Smooth muscle cell (in vitro differentiated cells): ENCODE measurements at regions not wholly inside any gene's neighbourhood (a gene's known extent, or its start where the extent isn't known, plus 50 kb on each side); places are given as distances from the start of the nearest gene placed in this dataset.

Source experiments
- DNase-seq: peaks from one replicate; lab custom pipeline; 2025; ENCODE audit not compliant: unreplicated experiment; lab: John Stamatoyannopoulos, UW
- H2AFZ ChIP-seq: fragments of 200-600 bp; sonication (generic); 2 replicates; pipeline ENCODE4 v1.6.0; 2016; ENCODE audit warnings: antibody characterized with exemption, low read depth, mild to moderate bottlenecking
- H3F3A ChIP-seq: fragments of 200-600 bp; sonication (generic); 2 replicates; pipeline ENCODE4 v1.6.0; 2017; ENCODE audit warnings: antibody characterized with exemption, low read depth
- H3K27ac ChIP-seq: fragments of 200-600 bp; sonication (generic); 2 replicates; pipeline ENCODE4 v1.5.1; 2016; ENCODE audit warnings: low read depth, mild to moderate bottlenecking
- H3K27me3 ChIP-seq: fragments of 200-600 bp; sonication (generic); 2 replicates; pipeline ENCODE4 v1.6.1; 2016; ENCODE audit warnings: low read depth, mild to moderate bottlenecking
- H3K36me3 ChIP-seq: fragments of 200-600 bp; sonication (generic); 2 replicates; pipeline ENCODE4 v1.5.1; 2016; ENCODE audit warnings: low read depth
- H3K4me1 ChIP-seq: fragments of 200-600 bp; sonication (generic); 2 replicates; pipeline ENCODE4 v1.5.1; 2016; ENCODE audit warnings: low read depth
- H3K4me2 ChIP-seq: fragments of 200-600 bp; sonication (generic); 2 replicates; pipeline ENCODE4 v1.6.0; 2016; ENCODE audit warnings: mild to moderate bottlenecking
- H3K4me3 ChIP-seq: fragments of 200-600 bp; sonication (generic); 2 replicates; pipeline ENCODE4 v1.5.1; 2016; ENCODE audit warnings: mild to moderate bottlenecking
- H3K79me2 ChIP-seq: fragments of 200-600 bp; sonication (generic); 2 replicates; pipeline ENCODE4 v1.6.0; 2016; ENCODE audit warnings: low read depth, mild to moderate bottlenecking
- H3K9ac ChIP-seq: fragments of 200-600 bp; sonication (generic); 2 replicates; pipeline ENCODE4 v1.6.0; 2016; ENCODE audit warnings: low read depth
- H3K9me3 ChIP-seq: fragments of 200-600 bp; sonication (generic); replicated peaks from 2 replicates; pipeline ENCODE4 v1.5.1; 2016; ENCODE audit warnings: low read depth
- H4K20me1 ChIP-seq: fragments of 200-600 bp; sonication (generic); 2 replicates; pipeline ENCODE4 v1.6.0; 2016; ENCODE audit warnings: low read depth
- WGBS: methylation state at CpG from one replicate; pipeline ENCODE4 v1.1.7; 2016; ENCODE audit warnings: low lambda C conversion rate; 5-methylcytosine and 5-hydroxymethylcytosine counted together
- TF ChIP-seq, protein P1 (sequence below): fragments of 200-600 bp; sonication (generic); IDR thresholded peaks from 2 replicates; pipeline ENCODE4 v1.5.1; 2017; ENCODE audit warnings: borderline replicate concordance, mild to moderate bottlenecking, antibody characterized with exemption; ENCODE audit not compliant: insufficient read depth, poor library complexity, severe bottlenecking

DNA sequence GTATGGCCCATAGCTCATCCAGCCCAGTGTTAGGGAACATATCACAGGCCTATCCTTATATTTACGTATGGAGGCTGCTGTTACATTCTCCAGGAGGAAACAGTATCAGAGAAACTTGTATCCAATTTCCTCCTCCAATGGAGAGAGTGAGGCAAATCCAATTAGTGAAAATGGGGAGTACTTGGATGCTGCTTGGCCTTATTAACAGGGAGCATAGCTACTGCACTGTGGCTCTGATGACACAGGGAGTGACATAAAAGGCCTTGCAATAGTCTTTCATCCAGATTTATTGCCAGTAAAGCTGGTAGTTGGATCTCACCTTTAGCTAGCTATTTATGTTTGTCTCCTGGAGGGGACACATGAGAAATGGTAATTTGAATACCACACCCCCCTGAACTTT, 313.2 kb upstream of the MTPN start:
- WGBS = 82% methylated on average over 1 of the region's 1 CpG
- no peaks in the 10 kb centered on the region for H3K9me3 ChIP-seq
- H2AFZ ChIP-seq = no peak overlapping the region
- H3K27ac ChIP-seq = no peak overlapping the region
- H3K27me3 ChIP-seq = peaks cover 36% of the 10 kb centered on the region
- no peaks in the 10 kb centered on the region for H3F3A ChIP-seq
- H3K4me3 ChIP-seq = no peak overlapping the region
- no peak overlapping the region for H3K4me2 ChIP-seq
- H3K9ac ChIP-seq = no peak overlapping the region
- DNase-seq = no peak
- H4K20me1 ChIP-seq = no peaks in the 10 kb centered on the region
- H3K36me3 ChIP-seq = no peaks in the 10 kb centered on the region
- TF ChIP-seq, protein P1, sequence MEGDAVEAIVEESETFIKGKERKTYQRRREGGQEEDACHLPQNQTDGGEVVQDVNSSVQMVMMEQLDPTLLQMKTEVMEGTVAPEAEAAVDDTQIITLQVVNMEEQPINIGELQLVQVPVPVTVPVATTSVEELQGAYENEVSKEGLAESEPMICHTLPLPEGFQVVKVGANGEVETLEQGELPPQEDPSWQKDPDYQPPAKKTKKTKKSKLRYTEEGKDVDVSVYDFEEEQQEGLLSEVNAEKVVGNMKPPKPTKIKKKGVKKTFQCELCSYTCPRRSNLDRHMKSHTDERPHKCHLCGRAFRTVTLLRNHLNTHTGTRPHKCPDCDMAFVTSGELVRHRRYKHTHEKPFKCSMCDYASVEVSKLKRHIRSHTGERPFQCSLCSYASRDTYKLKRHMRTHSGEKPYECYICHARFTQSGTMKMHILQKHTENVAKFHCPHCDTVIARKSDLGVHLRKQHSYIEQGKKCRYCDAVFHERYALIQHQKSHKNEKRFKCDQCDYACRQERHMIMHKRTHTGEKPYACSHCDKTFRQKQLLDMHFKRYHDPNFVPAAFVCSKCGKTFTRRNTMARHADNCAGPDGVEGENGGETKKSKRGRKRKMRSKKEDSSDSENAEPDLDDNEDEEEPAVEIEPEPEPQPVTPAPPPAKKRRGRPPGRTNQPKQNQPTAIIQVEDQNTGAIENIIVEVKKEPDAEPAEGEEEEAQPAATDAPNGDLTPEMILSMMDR = no peak
- H3K79me2 ChIP-seq = no peaks in the 10 kb centered on the region
- H3K4me1 ChIP-seq = no peaks in the 10 kb centered on the region

DNA sequence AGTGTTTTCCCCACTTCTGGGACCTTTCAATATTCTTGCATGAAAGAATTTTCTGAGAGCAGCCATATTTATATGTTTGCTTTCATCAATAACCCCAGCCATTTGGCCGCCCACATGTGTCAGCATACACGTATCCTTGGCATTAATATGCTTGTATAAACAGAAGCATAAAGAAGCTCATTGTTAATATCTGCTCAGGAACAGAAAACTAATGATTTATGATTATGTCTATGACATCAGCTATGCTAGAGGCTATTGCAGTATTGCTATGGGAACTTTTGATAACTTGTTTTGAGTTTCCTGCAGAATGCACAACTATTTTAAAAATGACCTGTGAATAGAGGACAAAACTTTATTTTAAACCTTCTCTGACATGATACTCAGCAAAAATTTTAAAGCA, 300.9 kb upstream of the MTPN start:
- Histone ChIP-seq H2AFZ (no peak overlapping the region), H3K27ac (no peak overlapping the region), H3K9ac (no peak overlapping the region), H3K36me3 (no peaks in the 10 kb centered on the region), H3K4me2 (no peak overlapping the region), H3K79me2 (no peaks in the 10 kb centered on the region), H3K4me1 (peaks cover 8% of the 10 kb centered on the region), H4K20me1 (no peaks in the 10 kb centered on the region), H3K4me3 (no peak overlapping the region), H3F3A (no peaks in the 10 kb centered on the region), H3K9me3 (no peaks in the 10 kb centered on the region), H3K27me3 (peaks cover 26% of the 10 kb centered on the region)
- TF ChIP-seq, protein P1 = no peak
- DNase-seq = no peak
- WGBS = 86% methylated on average over 2 of the region's 2 CpGs

DNA sequence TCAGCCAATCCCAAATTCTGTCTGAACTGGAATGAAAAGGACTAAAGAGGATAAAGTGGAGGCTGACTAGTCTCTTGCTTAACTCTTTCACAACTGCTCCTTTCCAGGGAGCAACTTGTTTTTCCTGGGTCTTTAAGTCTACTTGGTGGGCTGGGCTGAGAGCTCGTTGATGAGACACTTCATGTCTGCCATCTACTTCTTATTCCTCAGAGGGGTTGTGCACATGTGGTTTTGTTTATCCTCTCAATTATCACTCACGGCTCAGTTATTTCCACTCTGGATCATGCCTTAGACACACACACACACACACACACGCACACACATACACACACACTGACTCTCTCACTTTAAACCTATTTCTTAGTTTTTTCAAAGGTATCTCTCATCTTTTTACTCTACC, 298.6 kb upstream of the MTPN start:
- Histone ChIP-seq H3K9ac (no peak overlapping the region), H3K27me3 (peaks cover 15% of the 10 kb centered on the region), H3F3A (no peaks in the 10 kb centered on the region), H3K4me2 (no peak overlapping the region), H3K27ac (no peak overlapping the region), H3K4me1 (peaks cover 12% of the 10 kb centered on the region), H4K20me1 (no peaks in the 10 kb centered on the region), H3K4me3 (no peak overlapping the region), H3K9me3 (no peaks in the 10 kb centered on the region), H3K79me2 (no peaks in the 10 kb centered on the region), H2AFZ (no peak overlapping the region), H3K36me3 (no peaks in the 10 kb centered on the region)
- WGBS = 36% methylated on average over 3 of the region's 3 CpGs
- DNase-seq = no peak
- TF ChIP-seq, protein P1 = no peak

DNA sequence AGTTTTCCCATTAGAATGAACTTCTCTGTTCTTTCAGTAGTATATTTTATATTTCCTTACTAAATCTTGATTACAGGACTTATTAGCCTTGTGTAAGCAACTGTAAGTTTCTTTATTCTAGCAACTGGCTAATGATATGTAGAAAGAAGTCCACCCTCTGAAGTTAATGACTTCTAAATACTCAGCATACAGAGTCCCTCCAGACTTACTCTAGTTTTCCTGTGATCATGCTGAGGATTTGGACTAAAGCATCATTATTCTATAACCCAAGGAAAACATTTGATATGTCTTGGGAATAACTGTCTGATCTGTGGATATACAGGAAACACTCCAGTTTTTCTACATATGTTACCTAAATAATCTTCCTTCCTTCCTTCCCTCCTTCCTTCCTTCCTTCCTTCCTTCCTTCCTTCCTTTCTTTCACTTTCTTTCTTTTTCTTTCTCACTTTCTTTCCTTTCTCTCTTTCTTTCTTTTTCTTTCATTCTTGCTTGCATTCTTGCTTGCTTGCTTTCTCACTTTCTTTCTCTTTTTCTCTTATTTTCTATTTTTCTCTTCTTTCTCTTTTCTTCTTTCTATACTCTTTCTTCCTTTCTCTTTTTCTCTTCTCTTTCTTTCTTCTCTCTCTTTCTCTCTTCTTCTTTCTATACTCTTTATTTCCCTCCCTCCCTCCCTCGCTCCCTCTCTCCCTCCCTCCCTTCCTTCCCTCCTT, 297.6 kb upstream of the MTPN start:
- Histone ChIP-seq H2AFZ (no peak overlapping the region), H3F3A (no peaks in the 10 kb centered on the region), H3K4me2 (no peak overlapping the region), H3K9ac (no peak overlapping the region), H3K36me3 (no peaks in the 10 kb centered on the region), H4K20me1 (no peaks in the 10 kb centered on the region), H3K4me1 (peaks cover 12% of the 10 kb centered on the region), H3K4me3 (no peak overlapping the region), H3K9me3 (no peaks in the 10 kb centered on the region), H3K79me2 (no peaks in the 10 kb centered on the region), H3K27ac (no peak overlapping the region), H3K27me3 (peaks cover 13% of the 10 kb centered on the region)
- TF ChIP-seq, protein P1 = no peak
- no peak for DNase-seq
- WGBS = no CpG with 5 or more reads among the region's 1 CpG
